H1 (cell line): ENCODE measurements at regions not wholly inside any gene's neighbourhood (a gene's known extent, or its start where the extent isn't known, plus 50 kb on each side); places are given as distances from the start of the nearest gene placed in this dataset.

Experiments
- CTCF ChIA-PET: fragments of 300-600 bp; sonication (Branson Sonifier 250); formaldehyde crosslinking; loops from one replicate; lab custom pipeline; 2021; ENCODE audit not compliant: partially characterized antibody; lab: Charles Lee
- POLR2A ChIA-PET: fragments of 300-600 bp; sonication (Branson Sonifier 250); formaldehyde crosslinking; loops from one replicate; lab custom pipeline; 2021; ENCODE audit warnings: inconsistent platforms; ENCODE audit not compliant: partially characterized antibody; lab: Charles Lee
- DNase-seq, 2 experiments: peaks; one replicate each; pipeline versions ENCODE4 v3.0.0 to v3.0.0-alpha.2; 2010 to 2022; ENCODE audit warnings: low spot score in 2 of 2, low read depth in 1 of 2, mixed read lengths in 1 of 2
- FAIRE-seq: peaks from 2 replicates; lab custom pipeline; 2011; peaks lifted over from hg19 to GRCh38; lab: Jason Lieb, UNC
- H2AFZ ChIP-seq: 2 replicates; pipeline ENCODE4 v1.8.1; 2012; ENCODE audit warnings: low read length, inconsistent platforms
- H2AK5ac ChIP-seq: 2 replicates; pipeline ENCODE4 v1.6.1; 2013; ENCODE audit warnings: low read depth, low read length
- H2BK120ac ChIP-seq: replicated peaks from 2 replicates; pipeline ENCODE3; 2013; ENCODE audit warnings: low read depth, low read length, inconsistent platforms
- H2BK12ac ChIP-seq: 2 replicates; pipeline ENCODE4 v1.6.1; 2013; ENCODE audit warnings: low read depth, low read length
- H2BK15ac ChIP-seq: 2 replicates; pipeline ENCODE4 v1.6.1; 2013; ENCODE audit warnings: low read length
- H2BK20ac ChIP-seq: 2 replicates; pipeline ENCODE4 v1.6.1; 2013; ENCODE audit warnings: low read length
- H2BK5ac ChIP-seq: 2 replicates; pipeline ENCODE4 v1.6.1; 2013; ENCODE audit warnings: low read depth, low read length
- H3K14ac ChIP-seq: 2 replicates; pipeline ENCODE4 v1.6.1; 2013; ENCODE audit warnings: inconsistent platforms; ENCODE audit not compliant: insufficient read length
- H3K18ac ChIP-seq: 2 replicates; pipeline ENCODE4 v1.6.1; 2013; ENCODE audit warnings: low read length; ENCODE audit errors: extremely low read depth
- H3K23ac ChIP-seq: 2 replicates; pipeline ENCODE4 v1.6.1; 2013; ENCODE audit warnings: inconsistent platforms; ENCODE audit not compliant: insufficient read length
- H3K23me2 ChIP-seq: 2 replicates; pipeline ENCODE4 v1.6.1; 2013; ENCODE audit warnings: low read depth, low read length
- H3K27ac ChIP-seq: 2 replicates; pipeline ENCODE4 v1.6.1; 2011; ENCODE audit warnings: low read depth, low read length, inconsistent platforms
- H3K27me3 ChIP-seq, 4 experiments: replicated peaks in 1 of 4; 1 replicate in 1 of 4; 2 replicates in 3 of 4; pipeline versions ENCODE4 v1.6.1 to v1.8.1; 2011 to 2013; ENCODE audit warnings: low read length in 3 of 4, mild to moderate bottlenecking in 3 of 4, inconsistent platforms in 2 of 4, mixed read lengths in 2 of 4, moderate library complexity in 1 of 4; ENCODE audit not compliant: control insufficient read depth in 3 of 4, insufficient read depth in 3 of 4; ENCODE audit errors: extremely low read depth in 1 of 4
- H3K36me3 ChIP-seq, 4 experiments: 2 replicates each; pipeline versions ENCODE4 v1.6.1 to v1.8.1; 2011 to 2013; ENCODE audit warnings: mild to moderate bottlenecking in 4 of 4, low read length in 3 of 4, moderate library complexity in 2 of 4, control low read depth in 1 of 4, inconsistent platforms in 1 of 4; ENCODE audit not compliant: insufficient read depth in 4 of 4, control insufficient read depth in 2 of 4
- H3K4ac ChIP-seq: replicated peaks from 2 replicates; pipeline ENCODE3; 2013; ENCODE audit warnings: low read length, low read depth, mixed read lengths, inconsistent platforms; ENCODE audit not compliant: insufficient read length
- H3K4me1 ChIP-seq, 4 experiments: replicated peaks in 1 of 4; 1 replicate in 1 of 4; 2 replicates in 3 of 4; pipeline versions ENCODE4 v1.6.1 to v1.8.1; 2011 to 2013; ENCODE audit warnings: low read length in 3 of 4, inconsistent platforms in 2 of 4, mixed read lengths in 1 of 4; ENCODE audit not compliant: insufficient read depth in 4 of 4, control insufficient read depth in 3 of 4
- H3K4me2 ChIP-seq, 2 experiments: 2 replicates each; pipeline versions ENCODE4 v1.6.1 to v1.8.1; 2011 to 2013; ENCODE audit warnings: low read depth in 2 of 2, low read length in 2 of 2, control low read depth in 1 of 2, inconsistent platforms in 1 of 2, mild to moderate bottlenecking in 1 of 2; ENCODE audit not compliant: insufficient read depth in 1 of 2
- H3K4me3 ChIP-seq, 4 experiments: fragments of 200-600, 300-600 bp in 1 of 4; sonication (generic), shearing (Covaris generic), sonication (Bioruptor Twin) in 1 of 4; 2 replicates each; pipeline versions ENCODE4 v1.5.1 to v1.8.1; 2011 to 2016; ENCODE audit warnings: low read length in 4 of 4, low read depth in 3 of 4, control low read depth in 2 of 4, inconsistent platforms in 2 of 4, mild to moderate bottlenecking in 2 of 4, mixed read lengths in 1 of 4, moderate library complexity in 1 of 4; ENCODE audit not compliant: insufficient read depth in 2 of 4; ENCODE audit errors: extremely low read depth in 1 of 4
- H3K56ac ChIP-seq: replicated peaks from 2 replicates; pipeline ENCODE3; 2013; ENCODE audit warnings: low read depth, mild to moderate bottlenecking, mixed read lengths, low read length, inconsistent platforms; ENCODE audit not compliant: insufficient read length
- H3K79me1 ChIP-seq: 2 replicates; pipeline ENCODE4 v1.6.1; 2013; ENCODE audit warnings: low read depth, low read length, control low read depth
- H3K79me2 ChIP-seq, 2 experiments: 2 replicates each; pipeline versions ENCODE4 v1.6.1 to v1.8.1; 2012 to 2013; ENCODE audit warnings: low read length in 2 of 2, mild to moderate bottlenecking in 2 of 2, inconsistent platforms in 1 of 2; ENCODE audit not compliant: insufficient read depth in 2 of 2, control insufficient read depth in 1 of 2
- H3K9ac ChIP-seq, 4 experiments: replicated peaks in 1 of 4; 1 replicate in 1 of 4; 2 replicates in 3 of 4; pipeline versions ENCODE4 v1.6.1 to v1.8.1; 2011 to 2013; ENCODE audit warnings: low read depth in 3 of 4, low read length in 3 of 4, control low read depth in 2 of 4, mild to moderate bottlenecking in 2 of 4, moderate library complexity in 2 of 4, inconsistent platforms in 1 of 4; ENCODE audit errors: extremely low read depth in 1 of 4
- H3K9me3 ChIP-seq, 2 experiments: 2 replicates each; pipeline versions ENCODE4 v1.6.1 to v1.8.1; 2012 to 2013; ENCODE audit warnings: mild to moderate bottlenecking in 2 of 2, moderate library complexity in 2 of 2, control low read depth in 1 of 2, inconsistent platforms in 1 of 2, low read depth in 1 of 2, low read length in 1 of 2, mixed read lengths in 1 of 2; ENCODE audit not compliant: insufficient read depth in 2 of 2
- H4K20me1 ChIP-seq, 2 experiments: replicated peaks in 1 of 2; 2 replicates each; pipeline versions ENCODE3 to v1.8.1; 2011 to 2013; ENCODE audit warnings: inconsistent platforms in 2 of 2, low read length in 2 of 2, mild to moderate bottlenecking in 1 of 2; ENCODE audit not compliant: insufficient read depth in 2 of 2, control insufficient read depth in 1 of 2
- H4K5ac ChIP-seq: 2 replicates; pipeline ENCODE4 v1.6.1; 2013; ENCODE audit warnings: low read length, low read depth, mixed read lengths, inconsistent platforms; ENCODE audit not compliant: insufficient read length
- H4K8ac ChIP-seq: 2 replicates; pipeline ENCODE4 v1.8.0; 2013; ENCODE audit warnings: mild to moderate bottlenecking, moderate library complexity, low read length, inconsistent platforms; ENCODE audit not compliant: insufficient read depth; ENCODE audit errors: extremely low read depth
- H4K91ac ChIP-seq: replicated peaks from 2 replicates; pipeline ENCODE3; 2013; ENCODE audit warnings: low read length, mixed read lengths, inconsistent platforms; ENCODE audit not compliant: insufficient read length
- BACH1 ChIP-seq: IDR thresholded peaks from 2 replicates; pipeline ENCODE4 v1.6.1; 2012; ENCODE audit warnings: low read length, improper control_type of control experiment
- CHD1 ChIP-seq: IDR thresholded peaks from 2 replicates; pipeline ENCODE4 v1.6.1; 2012; ENCODE audit warnings: low read depth, low read length, improper control_type of control experiment
- WGBS, 2 experiments: shearing (Covaris generic) in 1 of 2; methylation state at CpG; one replicate each; pipeline versions ENCODE4 v1.1.6 to v1.1.7; 2013 to 2015; ENCODE audit warnings: low lambda C conversion rate in 2 of 2, mixed read lengths in 2 of 2, inconsistent platforms in 1 of 2, low coverage in 1 of 2, missing lambda C conversion rate in 1 of 2; ENCODE audit not compliant: insufficient replicate concordance in 2 of 2, insufficient coverage in 1 of 2, insufficient read length in 1 of 2; ENCODE audit errors: extremely low coverage in 1 of 2, missing lambda C conversion rate in 1 of 2; 5-methylcytosine and 5-hydroxymethylcytosine counted together

GRCh38 chr6:85079761-85080160, 315.4 kb upstream of the TBX18 start:
- no peaks in the 10 kb centered on the region for H3K79me1 ChIP-seq
- H3K27ac ChIP-seq = no peak overlapping the region
- no peak overlapping the region for H2BK15ac ChIP-seq
- no peaks in the 10 kb centered on the region for H3K4me1 ChIP-seq
- no peaks in the 10 kb centered on the region for H3K79me2 ChIP-seq
- FAIRE-seq = no peak
- WGBS, 2 experiments = 97% methylated on average over 3 of the region's 3 CpGs; no CpG with 5 or more reads in 1 of the 2 experiments
- H3K4ac ChIP-seq = no peak overlapping the region
- H4K5ac ChIP-seq = no peak overlapping the region
- no peak overlapping the region for H2AK5ac ChIP-seq
- no peak overlapping the region for H3K4me2 ChIP-seq
- no peaks in the 10 kb centered on the region for H3K23me2 ChIP-seq
- no peaks in the 10 kb centered on the region for H3K9me3 ChIP-seq
- no peak for DNase-seq
- H2BK5ac ChIP-seq = no peak overlapping the region
- no peaks in the 10 kb centered on the region for H3K27me3 ChIP-seq
- H3K23ac ChIP-seq = no peak overlapping the region
- no peak overlapping the region for H3K14ac ChIP-seq
- CTCF ChIA-PET = interaction anchor here (0.7 to 1.5 kb wide), 2 partner anchors 31 to 327 kb away, joined by 3 to 6 read pairs; no protein-coding TSS in a partner anchor
- no peak overlapping the region for H3K18ac ChIP-seq
- no peak overlapping the region for H3K56ac ChIP-seq
- H4K20me1 ChIP-seq = no peaks in the 10 kb centered on the region
- H2BK12ac ChIP-seq = no peak overlapping the region
- no peak overlapping the region for H4K8ac ChIP-seq
- H4K91ac ChIP-seq = no peak overlapping the region
- POLR2A ChIA-PET = no interaction called here
- H3K9ac ChIP-seq = no peak overlapping the region
- H2AFZ ChIP-seq = no peak overlapping the region
- no peaks in the 10 kb centered on the region for H3K36me3 ChIP-seq
- H2BK120ac ChIP-seq = no peak overlapping the region
- no peak overlapping the region for H3K4me3 ChIP-seq
- H2BK20ac ChIP-seq = no peak overlapping the region
- no peak for TF ChIP-seq BACH1
- TF ChIP-seq CHD1 = no peak
